T-helper 2 cell treated with Interferon-gamma antibody and Interleukin-4, amounts not matched to agents 5 μg/mL and 100 μg/mL, for 36 hours (primary cell): ENCODE measurements at regions not wholly inside any gene's neighbourhood (a gene's known extent, or its start where the extent isn't known, plus 50 kb on each side); places are given as distances from the start of the nearest gene placed in this dataset.

Experiments
- DNase-seq: peaks from one replicate; pipeline ENCODE4 v3.0.0; 2021; ENCODE audit warnings: low spot score
- H3K27ac Mint-ChIP-seq: one replicate; pipeline ENCODE4 v1.8.0; 2021; ENCODE audit warnings: mild to moderate bottlenecking, mixed read lengths
- H3K27me3 Mint-ChIP-seq: one replicate; pipeline ENCODE4 v1.8.0; 2021; ENCODE audit warnings: low read depth, mixed read lengths
- H3K36me3 Mint-ChIP-seq: one replicate; pipeline ENCODE4 v1.8.0; 2021; ENCODE audit warnings: low read depth, mixed read lengths
- H3K4me1 Mint-ChIP-seq: one replicate; pipeline ENCODE4 v1.8.0; 2021; ENCODE audit warnings: low read depth, mixed read lengths
- H3K4me3 Mint-ChIP-seq: one replicate; pipeline ENCODE4 v1.8.0; 2022; ENCODE audit warnings: mild to moderate bottlenecking, moderate library complexity, mixed read lengths
- H3K9me3 Mint-ChIP-seq: one replicate; pipeline ENCODE4 v1.8.0; 2021; ENCODE audit warnings: mixed read lengths

GRCh38 chr2:139964721-139965440 is 1184.7 kb upstream of the NXPH2 start:
- Mint-ChIP-seq H3K9me3 (peaks cover 34% of the 10 kb centered on the region), H3K4me1 (no peaks in the 10 kb centered on the region), H3K27me3 (no peaks in the 10 kb centered on the region), H3K27ac (no peak overlapping the region), H3K36me3 (no peaks in the 10 kb centered on the region), H3K4me3 (no peak overlapping the region)
- no peak for DNase-seq

GRCh38 chr2:139963863-139964355 is 1183.7 kb upstream of the NXPH2 start:
- DNase-seq = no peak
- H3K4me1 Mint-ChIP-seq = no peaks in the 10 kb centered on the region
- peaks cover 33% of the 10 kb centered on the region for H3K9me3 Mint-ChIP-seq
- no peaks in the 10 kb centered on the region for H3K36me3 Mint-ChIP-seq
- H3K4me3 Mint-ChIP-seq = no peak overlapping the region
- H3K27me3 Mint-ChIP-seq = no peaks in the 10 kb centered on the region
- H3K27ac Mint-ChIP-seq = no peak overlapping the region

GRCh38 chr2:139949242-139949972 is 1169.2 kb upstream of the NXPH2 start:
- Mint-ChIP-seq H3K4me3 (no peak overlapping the region), H3K27ac (no peak overlapping the region), H3K9me3 (peaks cover 37% of the 10 kb centered on the region), H3K36me3 (no peaks in the 10 kb centered on the region), H3K27me3 (no peaks in the 10 kb centered on the region), H3K4me1 (no peaks in the 10 kb centered on the region)
- DNase-seq = no peak

- Mint-ChIP-seq H3K27ac (no peak overlapping the region), H3K27me3 (no peaks in the 10 kb centered on the region), H3K36me3 (no peaks in the 10 kb centered on the region), H3K4me1 (no peaks in the 10 kb centered on the region), H3K4me3 (no peak overlapping the region), H3K9me3 (peaks cover 40% of the 10 kb centered on the region)
- no peak for DNase-seq
These were observed 1166.5 kb upstream of the NXPH2 start for GRCh38 chr2:139946690-139947089.

GRCh38 chr2:139940686-139941085 is 1160.5 kb upstream of the NXPH2 start:
- H3K36me3 Mint-ChIP-seq = no peaks in the 10 kb centered on the region
- no peak for DNase-seq
- H3K27me3 Mint-ChIP-seq = no peaks in the 10 kb centered on the region
- H3K4me1 Mint-ChIP-seq = no peaks in the 10 kb centered on the region
- no peak overlapping the region for H3K27ac Mint-ChIP-seq
- H3K4me3 Mint-ChIP-seq = no peak overlapping the region
- H3K9me3 Mint-ChIP-seq = peaks cover 30% of the 10 kb centered on the region

GRCh38 chr2:139925903-139926302 is 1145.7 kb upstream of the NXPH2 start:
- DNase-seq = no peak
- Mint-ChIP-seq H3K9me3 (peaks cover 13% of the 10 kb centered on the region), H3K36me3 (no peaks in the 10 kb centered on the region), H3K27me3 (no peaks in the 10 kb centered on the region), H3K4me3 (no peak overlapping the region), H3K27ac (no peak overlapping the region), H3K4me1 (no peaks in the 10 kb centered on the region)

GRCh38 chr2:139924070-139924469 is 1143.9 kb upstream of the NXPH2 start:
- no peak for DNase-seq

GRCh38 chr2:139918982-139919381 is 1138.8 kb upstream of the NXPH2 start:
- no peak overlapping the region for H3K4me3 Mint-ChIP-seq
- no peaks in the 10 kb centered on the region for H3K36me3 Mint-ChIP-seq
- no peaks in the 10 kb centered on the region for H3K4me1 Mint-ChIP-seq
- no peaks in the 10 kb centered on the region for H3K27me3 Mint-ChIP-seq
- H3K27ac Mint-ChIP-seq = no peak overlapping the region
- peaks cover 13% of the 10 kb centered on the region for H3K9me3 Mint-ChIP-seq
- DNase-seq = no peak

More at GRCh38 chr2:139924070-139924469, 1143.9 kb upstream of the NXPH2 start:
- Mint-ChIP-seq H3K4me1 (no peaks in the 10 kb centered on the region), H3K27ac (no peak overlapping the region), H3K4me3 (no peak overlapping the region), H3K36me3 (no peaks in the 10 kb centered on the region), H3K27me3 (no peaks in the 10 kb centered on the region), H3K9me3 (peaks cover 20% of the 10 kb centered on the region)

- no peak for DNase-seq
These were observed 1137.6 kb upstream of the NXPH2 start for GRCh38 chr2:139917690-139918384.

GRCh38 chr2:139916822-139917221 is 1136.6 kb upstream of the NXPH2 start:
- DNase-seq = no peak
- Mint-ChIP-seq H3K36me3 (no peaks in the 10 kb centered on the region), H3K9me3 (peaks cover 16% of the 10 kb centered on the region), H3K4me1 (no peaks in the 10 kb centered on the region), H3K27me3 (no peaks in the 10 kb centered on the region), H3K4me3 (no peak overlapping the region), H3K27ac (no peak overlapping the region)

More at GRCh38 chr2:139917690-139918384, 1137.6 kb upstream of the NXPH2 start:
- H3K27me3 Mint-ChIP-seq = no peaks in the 10 kb centered on the region
- no peaks in the 10 kb centered on the region for H3K36me3 Mint-ChIP-seq
- no peak overlapping the region for H3K27ac Mint-ChIP-seq
- H3K4me3 Mint-ChIP-seq = no peak overlapping the region
- no peaks in the 10 kb centered on the region for H3K4me1 Mint-ChIP-seq
- H3K9me3 Mint-ChIP-seq = peaks cover 10% of the 10 kb centered on the region

- DNase-seq = no peak
- Mint-ChIP-seq H3K27me3 (no peaks in the 10 kb centered on the region), H3K27ac (no peak overlapping the region), H3K4me3 (no peak overlapping the region), H3K9me3 (peaks cover 40% of the 10 kb centered on the region), H3K36me3 (no peaks in the 10 kb centered on the region), H3K4me1 (no peaks in the 10 kb centered on the region)
These were observed 1131.0 kb upstream of the NXPH2 start for GRCh38 chr2:139911160-139911559.

- Mint-ChIP-seq H3K27ac (no peak overlapping the region), H3K27me3 (no peaks in the 10 kb centered on the region), H3K9me3 (peaks cover 45% of the 10 kb centered on the region), H3K4me1 (no peaks in the 10 kb centered on the region), H3K36me3 (no peaks in the 10 kb centered on the region), H3K4me3 (no peak overlapping the region)
- DNase-seq = no peak
These were observed 1128.9 kb upstream of the NXPH2 start for GRCh38 chr2:139909136-139909535.

GRCh38 chr2:139905624-139906023 is 1125.4 kb upstream of the NXPH2 start:
- Mint-ChIP-seq H3K4me1 (no peaks in the 10 kb centered on the region), H3K27ac (no peak overlapping the region), H3K27me3 (no peaks in the 10 kb centered on the region), H3K9me3 (peaks cover 42% of the 10 kb centered on the region), H3K4me3 (no peak overlapping the region), H3K36me3 (no peaks in the 10 kb centered on the region)
- no peak for DNase-seq

- H3K36me3 Mint-ChIP-seq = no peaks in the 10 kb centered on the region
- H3K4me1 Mint-ChIP-seq = no peaks in the 10 kb centered on the region
These were observed 1111.4 kb upstream of the NXPH2 start for GRCh38 chr2:139891636-139892035.

More at GRCh38 chr2:139891636-139892035, 1111.4 kb upstream of the NXPH2 start:
- no peak for DNase-seq
- peaks cover 37% of the 10 kb centered on the region for H3K9me3 Mint-ChIP-seq
- H3K4me3 Mint-ChIP-seq = no peak overlapping the region
- no peak overlapping the region for H3K27ac Mint-ChIP-seq
- no peaks in the 10 kb centered on the region for H3K27me3 Mint-ChIP-seq
